Fibroblast of skin of right biceps (primary cell): ENCODE measurements at regions not wholly inside any gene's neighbourhood (a gene's known extent, or its start where the extent isn't known, plus 50 kb on each side); places are given as distances from the start of the nearest gene placed in this dataset.
"Not testable (repeated sequence)": the region's sequence is repeated elsewhere in the genome, so short reads cannot be mapped to it uniquely, and the experiment has no call there.

Experiments
- DNase-seq: peaks from one replicate; pipeline ENCODE4 v3.0.0-alpha.2; 2013

- no peak for DNase-seq
Observed at GRCh38 chr6:137545073-137545472, 50.9 kb upstream of the OLIG3 start.

DNA sequence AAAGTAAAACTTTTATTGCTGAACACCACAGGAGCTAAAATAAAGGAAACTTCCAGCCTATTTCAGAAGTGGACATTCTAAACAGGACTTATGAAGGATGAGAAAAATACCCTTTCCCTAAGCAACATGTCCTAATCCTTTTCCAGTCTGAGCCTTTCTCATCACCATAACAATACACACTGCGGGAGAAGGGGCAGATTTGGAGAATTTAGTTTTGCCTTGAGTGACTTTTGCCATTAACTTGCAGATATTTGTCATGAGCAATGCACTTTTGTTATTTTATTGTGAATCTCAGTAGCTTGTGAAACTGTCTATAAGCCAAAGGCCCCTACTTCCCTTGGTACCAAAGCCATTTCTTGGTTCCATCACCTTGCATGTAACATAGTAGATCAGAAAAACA lies 53.0 kb upstream of the OLIG3 start:
- DNase-seq: no peak

DNA sequence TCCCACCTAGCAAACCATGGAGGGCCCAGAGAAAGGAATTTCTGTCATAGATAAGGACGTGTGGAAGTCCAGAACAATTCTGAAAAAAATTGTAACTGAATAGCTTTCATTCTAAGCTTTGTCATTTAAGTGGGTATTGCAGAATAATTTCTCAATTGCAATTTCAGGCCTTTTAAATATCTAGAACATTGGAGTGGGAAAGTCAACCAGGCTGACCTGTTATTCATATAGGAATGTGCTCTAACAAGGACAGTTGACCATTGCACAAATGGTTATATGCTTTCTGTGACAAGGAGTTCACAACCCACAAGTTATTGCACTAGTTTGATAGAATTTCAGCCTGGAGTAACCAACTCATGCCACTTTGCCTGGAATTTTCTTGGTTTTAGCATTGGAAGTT lies 53.4 kb upstream of the OLIG3 start:
- DNase-seq: no peak

DNA sequence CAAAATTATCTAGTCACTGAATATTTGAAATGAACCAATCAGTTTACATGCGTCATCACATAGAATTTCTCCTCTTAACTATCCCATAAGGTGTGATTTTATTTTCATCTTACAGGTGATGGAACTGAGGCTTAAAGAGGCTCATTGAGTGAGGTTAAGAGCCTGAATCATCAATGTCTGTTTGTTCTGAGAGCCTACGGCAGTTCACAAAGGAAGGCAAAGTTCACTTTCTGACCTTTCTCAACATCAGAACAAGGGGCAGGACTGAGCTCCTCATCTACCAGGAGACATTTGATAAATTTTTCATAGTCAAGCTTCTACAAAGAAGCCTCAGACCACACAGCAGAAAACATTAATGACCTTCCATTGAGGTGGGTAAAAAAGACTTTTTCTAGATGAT lies 54.9 kb upstream of the OLIG3 start:
- no peak for DNase-seq

DNA sequence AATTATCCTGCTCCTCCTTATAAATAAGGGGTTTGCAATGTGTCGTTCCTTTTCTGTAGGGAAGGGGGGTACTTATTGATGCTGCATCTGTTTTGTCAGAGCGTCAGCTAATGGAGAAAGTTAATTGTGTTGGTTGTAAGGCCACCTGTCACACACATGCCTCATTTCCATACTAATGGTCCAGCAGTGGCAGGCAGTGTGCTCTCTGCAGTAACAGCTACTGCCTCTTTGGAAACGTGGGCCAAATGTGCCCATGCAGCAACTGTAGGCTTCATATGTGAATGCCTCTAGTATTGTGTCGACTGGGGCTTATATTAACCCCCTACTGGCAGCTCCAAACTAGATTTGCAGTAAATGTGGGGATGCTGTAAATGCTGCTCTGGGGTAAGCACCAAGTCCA lies 56.3 kb upstream of the OLIG3 start:
- no peak for DNase-seq

DNA sequence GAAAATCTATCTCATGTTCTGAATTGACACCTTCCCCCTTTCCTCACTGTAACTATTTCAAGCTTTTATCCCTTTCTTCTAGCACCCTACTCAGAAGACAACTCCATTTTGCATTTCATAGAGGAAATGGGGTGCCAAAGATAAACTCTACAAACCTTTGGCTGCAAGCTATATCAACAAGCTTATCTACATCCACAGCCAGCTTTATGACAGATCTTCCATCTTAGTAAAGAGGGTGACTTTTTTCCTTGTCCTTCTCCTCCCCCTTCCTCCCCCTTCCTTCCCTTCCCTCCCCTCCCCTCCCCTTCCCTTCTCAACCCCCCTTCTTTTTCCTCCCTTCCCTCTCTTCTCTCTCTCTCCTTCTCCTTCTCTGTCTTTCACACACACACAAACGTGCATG lies 58.0 kb upstream of the OLIG3 start:
- no peak for DNase-seq

DNA sequence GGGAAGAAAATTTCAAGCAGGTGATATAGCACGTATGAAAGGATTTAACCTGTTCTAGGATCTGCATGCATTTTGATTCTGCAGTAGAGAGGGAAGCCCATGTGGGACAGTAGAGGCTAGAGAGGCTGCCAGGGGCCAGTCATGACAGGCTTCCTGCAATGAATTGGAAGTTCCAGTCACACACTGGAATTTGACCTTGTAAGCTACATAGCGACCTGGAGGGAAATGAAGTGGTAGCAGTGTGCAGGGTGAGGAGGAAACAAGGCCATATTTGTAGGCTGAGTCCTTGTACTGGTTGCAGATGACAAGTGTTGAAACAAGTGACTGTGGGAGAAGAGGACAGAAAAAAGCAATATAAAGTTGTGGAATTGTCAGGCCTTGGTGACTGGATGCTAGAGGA lies 58.6 kb upstream of the OLIG3 start:
- no peak for DNase-seq

GRCh38 chr6:137559521-137560183 lies 65.5 kb upstream of the OLIG3 start:
- DNase-seq: not testable (repeated sequence)

- DNase-seq: no peak
Observed at GRCh38 chr6:137560184-137560563, 66.0 kb upstream of the OLIG3 start.

DNA sequence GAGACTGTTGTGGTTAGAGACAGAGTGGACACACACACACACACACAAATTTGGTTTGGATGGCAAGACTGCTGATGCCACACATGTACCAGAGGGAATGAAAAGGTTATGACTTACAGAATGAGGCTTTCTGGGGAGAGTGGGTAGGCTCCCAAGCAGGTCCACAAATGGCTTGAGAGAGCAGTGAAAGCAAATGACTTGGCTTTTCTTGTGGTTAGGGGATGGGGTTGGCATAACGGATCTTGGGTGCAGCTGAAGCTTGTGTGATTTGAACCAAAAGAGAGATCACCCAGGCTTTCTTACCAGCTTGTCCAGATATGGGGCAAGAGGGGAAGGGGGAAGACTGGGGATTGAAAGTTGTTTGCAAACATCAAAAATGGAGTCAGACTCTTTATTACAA lies 73.9 kb upstream of the OLIG3 start:
- DNase-seq: no peak

GRCh38 chr6:137570393-137570792 lies 76.2 kb upstream of the OLIG3 start:
- DNase-seq: no peak

DNA sequence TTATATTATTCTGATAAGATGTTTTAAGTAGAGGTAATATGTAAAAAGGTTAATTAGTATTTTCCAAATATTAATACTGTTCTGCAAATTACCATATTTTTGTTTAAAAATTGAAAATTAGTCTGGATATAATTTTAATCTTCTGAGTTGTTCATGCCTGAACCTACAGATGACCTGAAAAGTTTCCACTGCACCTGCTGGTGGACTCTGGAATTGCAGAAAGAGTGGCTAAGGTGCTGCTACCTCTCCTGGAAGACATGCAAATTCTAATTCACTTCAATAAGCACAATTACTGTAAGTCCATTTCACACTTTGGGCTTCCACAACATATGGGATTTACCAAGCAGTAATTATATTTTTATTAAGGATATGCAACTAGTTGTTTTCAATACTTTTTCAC lies 77.7 kb upstream of the OLIG3 start:
- DNase-seq: peak; percentile 21

DNA sequence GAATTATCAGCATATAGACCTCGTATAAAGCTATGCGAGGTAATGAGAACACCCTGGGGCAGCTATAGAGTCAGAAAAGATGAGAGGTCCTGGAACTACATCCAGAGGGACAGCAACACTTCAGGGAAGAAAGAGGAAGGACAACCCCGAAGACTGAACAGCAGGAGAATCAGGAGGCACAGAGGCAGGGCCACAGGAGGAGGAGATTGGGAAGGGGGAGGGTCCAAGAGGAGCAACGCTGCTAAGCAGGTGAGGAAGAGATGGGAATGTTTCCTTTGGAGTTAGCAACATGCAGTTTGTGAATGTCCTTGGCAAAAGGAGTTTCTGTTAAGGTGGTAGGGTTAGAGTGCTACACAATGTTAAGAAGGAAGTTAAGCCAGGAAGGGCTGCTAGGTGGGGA lies 79.5 kb upstream of the OLIG3 start:
- no peak for DNase-seq

DNA sequence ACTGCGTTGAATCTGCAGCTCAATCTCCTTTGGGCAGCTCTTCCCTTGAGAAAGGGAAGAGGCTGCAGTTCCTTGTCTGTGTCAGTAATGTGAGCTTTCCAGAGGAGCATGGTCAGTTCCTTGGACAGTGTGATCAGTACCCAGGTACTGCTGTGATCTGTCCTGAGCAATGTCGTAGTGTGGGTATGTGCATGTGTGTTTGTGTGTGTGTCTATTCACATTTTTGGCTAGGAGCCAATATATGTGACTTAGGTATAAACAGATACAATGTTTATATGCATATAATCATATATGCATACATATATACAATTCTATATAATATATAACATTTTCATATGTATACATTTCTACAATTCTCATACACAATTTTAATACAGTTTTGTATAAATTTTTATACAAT lies 85.4 kb upstream of the OLIG3 start:
- DNase-seq: no peak

GRCh38 chr6:137581019-137581707 lies 87.0 kb upstream of the OLIG3 start:
- no peak for DNase-seq

GRCh38 chr6:137583519-137583918 lies 89.3 kb upstream of the OLIG3 start:
- DNase-seq: not testable (repeated sequence)

DNA sequence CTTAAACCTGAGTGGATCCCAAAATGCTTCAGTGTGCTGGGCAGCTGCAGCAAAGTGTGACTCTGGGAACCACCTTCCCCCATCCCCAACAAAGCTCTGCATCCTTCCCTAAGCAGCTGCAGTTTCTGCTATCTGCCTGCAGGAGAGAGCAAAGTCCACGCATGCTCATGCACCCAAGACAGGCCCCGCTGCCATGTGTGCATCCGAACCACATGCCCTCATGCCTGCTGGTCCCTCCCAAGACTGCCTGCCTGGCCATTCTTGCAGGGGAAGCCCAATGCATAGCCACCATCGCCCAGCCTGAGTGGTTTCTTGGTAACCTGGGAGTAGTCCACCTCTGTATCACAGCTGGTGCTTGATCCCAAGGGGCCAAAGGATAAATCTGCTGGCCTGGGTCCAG lies 94.3 kb upstream of the OLIG3 start:
- no peak for DNase-seq

DNA sequence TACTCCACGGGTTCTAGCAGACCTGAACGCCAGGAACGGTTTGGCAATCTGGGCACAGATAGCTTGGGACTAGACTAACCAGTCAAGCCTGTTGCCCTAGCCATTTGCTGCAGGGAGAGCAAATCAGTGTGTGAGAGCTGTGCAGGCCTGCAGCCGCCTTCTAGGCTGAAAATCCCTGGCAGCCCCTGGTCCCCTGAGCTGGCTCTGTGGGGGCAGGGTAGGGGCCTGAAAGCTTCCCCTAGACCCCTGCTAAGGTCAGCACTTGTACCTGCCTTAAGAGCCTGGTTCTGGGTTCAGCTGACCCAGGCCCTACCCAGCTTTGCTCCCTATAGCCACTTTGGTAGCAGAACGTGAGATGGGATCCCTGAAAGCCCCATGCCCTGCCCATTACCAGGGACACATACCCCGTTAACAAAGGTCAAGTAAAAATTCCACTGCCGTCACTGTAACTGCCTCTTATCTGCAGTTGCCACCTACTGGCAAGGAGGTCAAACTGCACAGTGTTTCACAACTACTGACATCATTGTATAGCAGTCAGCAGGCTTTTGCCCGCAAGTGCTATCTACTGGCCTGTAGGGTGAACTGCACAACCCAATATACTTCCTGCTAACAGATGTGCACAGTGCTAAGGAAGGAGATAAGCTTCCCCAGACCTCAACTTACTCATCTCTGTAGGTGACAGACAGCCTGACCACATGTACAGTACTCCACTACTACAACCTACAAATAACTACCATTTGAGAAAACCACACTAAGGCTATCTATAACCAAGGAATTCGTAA lies 95.1 kb upstream of the OLIG3 start:
- DNase-seq: peak; percentile 26

DNA sequence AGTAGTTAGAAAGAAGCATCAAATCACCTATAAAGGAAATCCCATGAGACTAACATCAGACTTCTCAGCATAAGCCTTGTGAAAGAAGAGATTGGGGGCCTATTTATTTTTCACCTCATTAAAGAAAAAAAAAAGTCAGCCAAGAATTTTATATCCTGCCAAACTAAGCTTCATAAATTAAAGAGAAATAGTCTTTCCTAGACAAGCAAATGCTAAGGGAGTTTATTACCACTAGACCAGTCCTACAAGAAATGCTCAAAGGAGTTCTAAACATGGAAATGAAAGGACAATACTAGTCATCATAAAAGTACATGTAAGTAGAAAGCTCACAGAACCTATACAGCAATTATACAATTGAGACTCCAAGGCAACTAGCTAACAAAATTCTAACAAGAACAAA lies 96.5 kb upstream of the OLIG3 start:
- DNase-seq: no peak

DNA sequence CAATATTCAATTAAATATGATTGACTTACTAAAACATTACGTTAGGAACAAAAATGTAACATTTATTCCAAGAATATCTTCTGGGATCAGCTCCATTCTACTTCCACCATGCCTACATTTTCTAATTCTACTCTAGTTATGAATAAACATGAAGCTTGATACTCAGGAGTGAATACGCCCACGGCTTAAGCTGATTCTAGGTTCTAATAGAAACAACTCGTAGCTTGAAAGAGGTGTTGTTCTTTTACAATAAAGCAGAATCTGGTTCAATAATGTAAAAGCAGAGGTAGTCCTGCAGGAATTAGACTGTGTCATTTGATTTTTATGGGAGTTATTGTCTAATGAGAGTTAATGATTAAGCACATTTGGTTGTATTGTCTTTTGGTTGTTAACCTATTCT lies 107.3 kb upstream of the OLIG3 start:
- DNase-seq: no peak

DNA sequence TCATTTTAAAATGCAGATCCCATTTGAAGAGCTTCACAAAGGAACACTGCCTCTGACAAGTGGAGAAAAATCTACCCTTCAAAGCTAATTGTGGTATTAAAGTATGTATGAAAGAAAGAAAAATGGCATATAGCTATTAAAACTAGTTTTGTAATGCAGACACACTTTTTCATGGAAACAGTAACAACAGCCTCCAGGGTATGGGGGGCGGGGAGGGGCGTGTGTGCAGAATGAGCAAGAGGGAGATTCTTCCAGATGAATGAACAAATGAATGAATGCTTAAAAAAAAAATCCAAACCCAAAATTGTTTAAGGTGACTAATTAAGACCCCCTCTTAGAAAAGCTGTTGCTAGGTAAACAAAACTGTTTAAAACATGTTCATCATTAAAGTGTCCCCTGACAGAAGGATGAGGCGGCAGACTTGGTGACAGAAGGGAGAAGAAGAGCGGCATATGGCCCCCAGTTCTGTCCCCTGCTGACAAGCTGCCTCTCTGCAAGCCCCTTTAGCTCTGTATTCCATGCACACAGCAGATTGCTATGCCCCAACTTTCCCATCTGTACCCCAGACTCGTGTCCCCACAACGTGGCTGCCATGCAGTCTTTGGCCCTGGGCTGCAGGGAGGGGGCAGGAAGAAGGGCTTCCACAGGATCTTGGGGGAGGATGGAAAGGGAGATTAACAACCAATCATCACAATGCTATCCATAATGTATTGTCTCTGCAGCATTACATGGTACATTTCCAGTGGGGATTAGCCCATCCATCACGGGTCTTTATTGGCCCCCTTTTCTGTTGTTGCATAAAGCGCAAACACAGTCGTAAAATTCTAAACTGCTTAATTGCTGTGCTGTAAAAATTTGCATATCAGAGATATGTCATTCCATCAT lies 108.4 kb upstream of the OLIG3 start:
- no peak for DNase-seq

- no peak for DNase-seq
Observed at GRCh38 chr6:137610702-137611101, 116.5 kb upstream of the OLIG3 start.

- DNase-seq: no peak
Observed at GRCh38 chr6:137623293-137623692, 129.1 kb upstream of the OLIG3 start.
